ENCODE measurements at regions not wholly inside any gene's neighbourhood (a gene's known extent, or its start where the extent isn't known, plus 50 kb on each side); places are given as distances from the start of the nearest gene placed in this dataset.
A peak's percentile ranks its signal among the peaks of the same experiment; 100 is the strongest.

DNA sequence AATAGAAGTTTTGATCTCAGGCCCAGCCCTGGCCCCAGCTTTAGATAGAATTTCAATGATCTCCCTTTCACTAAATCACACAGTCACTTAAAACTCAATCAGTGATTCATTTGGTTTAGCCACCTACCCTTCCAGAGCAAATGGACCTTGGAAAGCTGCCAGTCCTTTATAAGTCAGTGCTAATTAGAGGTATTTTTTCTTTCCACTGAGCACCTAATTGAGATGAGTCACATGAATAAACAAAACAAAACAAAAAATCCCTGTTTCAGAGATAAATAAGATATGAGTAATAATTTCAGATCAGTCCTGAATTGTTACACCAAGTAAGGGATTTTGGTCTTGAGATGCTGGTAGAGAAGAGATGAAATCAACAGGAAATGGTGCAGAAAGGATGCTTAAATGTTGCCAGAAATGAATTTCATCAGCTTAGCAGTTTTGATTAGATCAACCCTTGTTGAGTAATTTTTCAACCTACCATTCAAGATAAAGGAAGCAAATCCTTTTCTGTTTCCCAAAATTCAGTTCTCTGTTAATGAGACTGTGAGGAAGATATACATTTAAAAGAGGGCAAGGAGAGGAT lies 352.0 kb upstream of the COL8A1 start:
- peak; percentile 8 for DNase-seq
- no peaks in the 10 kb centered on the region for H3K36me3 ChIP-seq
- H3K9me3 ChIP-seq: peaks cover 2% of the 10 kb centered on the region
- H3K27me3 ChIP-seq: no peaks in the 10 kb centered on the region
- H3K4me3 ChIP-seq: no peak overlapping the region

DNA sequence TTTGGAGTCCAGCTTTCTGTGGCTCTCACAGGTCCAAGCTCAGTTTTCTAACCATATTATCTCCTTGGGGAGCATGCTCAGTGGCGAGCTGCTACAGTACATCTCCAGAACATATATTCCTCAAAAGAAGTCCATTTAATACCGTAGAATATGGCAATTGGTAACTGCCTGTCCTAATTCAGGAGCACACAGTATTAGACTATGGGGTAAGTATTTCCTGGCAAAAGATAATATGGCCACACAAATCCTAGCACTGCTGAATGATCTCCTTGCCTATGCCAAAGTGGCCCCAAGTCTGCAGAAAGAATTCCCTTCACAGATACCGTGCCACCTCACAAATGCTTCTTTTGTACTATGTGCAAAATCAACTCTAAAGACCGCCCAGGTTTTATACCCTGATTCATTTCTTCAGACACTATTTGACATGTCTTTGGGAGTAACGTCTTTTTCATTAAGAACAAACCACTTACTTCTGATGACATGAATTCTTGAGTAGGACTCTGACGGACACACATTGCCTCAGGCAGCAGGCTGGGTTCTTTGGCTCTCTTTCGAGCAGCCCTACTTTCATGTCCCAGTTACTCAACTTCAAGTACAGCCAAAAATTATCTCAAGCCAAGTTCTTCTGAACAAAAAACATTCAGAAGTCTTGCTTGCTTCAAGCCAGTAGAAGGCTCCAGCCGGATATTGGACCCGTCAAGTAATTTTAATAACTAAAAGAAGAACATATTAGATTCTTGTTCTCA lies 368.3 kb upstream of the DCBLD2 start:
- no peaks in the 10 kb centered on the region for H3K36me3 ChIP-seq
- no peaks in the 10 kb centered on the region for H3K9me3 ChIP-seq
- no peak overlapping the region for H3K4me3 ChIP-seq
- DNase-seq: no peak
- no peaks in the 10 kb centered on the region for H3K27me3 ChIP-seq

DNA sequence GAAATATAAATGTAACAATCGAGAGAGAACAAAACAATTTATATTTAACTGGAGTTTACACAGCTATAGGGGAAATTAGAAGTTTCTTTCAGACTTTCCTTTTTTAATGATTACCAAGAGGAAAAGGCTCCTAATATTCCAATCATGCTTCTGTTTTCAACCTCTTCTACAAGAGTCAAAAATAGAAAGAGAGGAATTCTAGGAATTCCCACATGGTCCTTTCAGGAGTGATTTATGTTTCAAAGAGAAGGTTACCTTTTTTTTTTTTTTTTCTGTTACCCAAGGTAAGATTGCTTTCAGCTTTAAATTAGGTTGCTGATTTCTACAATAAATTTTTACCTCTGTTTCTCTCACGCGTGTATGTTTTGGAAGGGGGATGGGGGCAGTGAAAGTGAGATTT lies 355.3 kb upstream of the DCBLD2 start:
- no peaks in the 10 kb centered on the region for H3K36me3 ChIP-seq
- H3K4me3 ChIP-seq: no peak overlapping the region
- DNase-seq: no peak
- no peaks in the 10 kb centered on the region; the same call in 1 of the 2 replicates for H3K9me3 ChIP-seq
- H3K27me3 ChIP-seq: no peaks in the 10 kb centered on the region

DNA sequence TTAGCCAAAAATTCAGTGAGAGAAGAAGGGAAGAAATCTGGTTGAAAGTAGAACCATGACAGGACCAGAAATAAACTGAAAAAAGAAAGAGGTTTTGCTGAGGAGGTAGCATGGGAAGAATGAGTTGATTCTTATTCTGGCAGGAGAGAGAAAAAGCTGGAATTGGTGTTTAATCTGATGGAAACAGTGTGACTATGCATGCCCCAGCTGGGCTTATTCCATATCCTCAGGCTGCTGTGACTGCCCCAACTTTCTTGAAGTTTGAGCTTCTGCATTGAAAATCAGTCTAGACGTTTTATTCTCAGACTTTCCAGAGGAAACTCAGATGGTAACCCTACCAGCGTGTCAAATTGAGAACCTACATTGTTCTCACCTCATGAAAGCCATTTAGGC lies 352.5 kb upstream of the DCBLD2 start:
- H3K4me3 ChIP-seq: no peak overlapping the region
- H3K9me3 ChIP-seq: no peaks in the 10 kb centered on the region; the same call in 1 of the 2 replicates
- H3K27me3 ChIP-seq: no peaks in the 10 kb centered on the region
- no peak for DNase-seq
- H3K36me3 ChIP-seq: no peaks in the 10 kb centered on the region

DNA sequence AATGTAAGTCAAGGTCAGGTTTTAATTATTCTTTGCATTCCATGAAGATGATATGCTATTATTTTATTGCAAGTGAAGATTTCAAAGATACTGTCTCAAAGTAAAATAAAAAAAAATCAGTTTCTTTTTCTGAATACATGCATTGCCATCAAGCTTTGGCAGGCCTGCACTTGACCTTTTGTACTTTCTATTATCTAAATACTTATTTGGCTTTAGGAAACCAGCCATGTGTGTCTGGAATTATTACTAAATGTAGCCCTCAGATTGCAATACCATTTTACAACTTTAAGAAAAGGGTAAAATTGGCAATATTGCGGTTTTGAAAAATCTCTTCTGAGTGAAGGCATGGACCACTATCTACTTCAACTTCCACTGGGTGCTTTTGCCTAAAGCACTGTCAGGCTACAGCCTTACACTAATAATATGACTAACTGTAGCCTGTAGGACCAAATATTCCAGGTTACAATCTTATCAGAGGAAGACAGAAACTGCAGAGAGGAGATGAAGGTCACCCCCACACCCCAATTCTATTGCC lies 349.4 kb upstream of the DCBLD2 start:
- Histone ChIP-seq H3K27me3 (no peaks in the 10 kb centered on the region), H3K9me3 (no peaks in the 10 kb centered on the region), H3K36me3 (no peaks in the 10 kb centered on the region), H3K4me3 (no peak overlapping the region)
- DNase-seq: no peak

DNA sequence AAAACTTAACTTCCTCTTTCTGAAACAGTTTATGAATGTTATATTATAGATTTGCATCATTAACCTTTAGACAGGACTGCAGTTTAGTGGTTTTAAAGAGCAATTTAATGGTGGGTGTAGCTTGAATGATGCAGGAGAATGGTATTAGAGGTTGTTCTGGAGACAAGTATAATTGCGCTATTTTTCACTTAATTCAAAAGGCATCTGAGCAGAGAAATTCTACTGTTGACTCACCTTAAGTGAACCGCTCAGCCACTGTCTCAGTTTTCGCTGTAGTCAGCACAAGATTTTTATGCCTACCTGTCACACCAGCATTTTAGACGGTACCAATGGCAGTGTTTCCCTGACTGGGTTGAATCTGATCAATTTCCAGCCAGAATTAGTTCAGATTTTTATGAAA lies 348.8 kb upstream of the DCBLD2 start:
- Histone ChIP-seq H3K36me3 (no peaks in the 10 kb centered on the region), H3K4me3 (no peak overlapping the region), H3K27me3 (no peaks in the 10 kb centered on the region), H3K9me3 (no peaks in the 10 kb centered on the region)
- DNase-seq: no peak

DNA sequence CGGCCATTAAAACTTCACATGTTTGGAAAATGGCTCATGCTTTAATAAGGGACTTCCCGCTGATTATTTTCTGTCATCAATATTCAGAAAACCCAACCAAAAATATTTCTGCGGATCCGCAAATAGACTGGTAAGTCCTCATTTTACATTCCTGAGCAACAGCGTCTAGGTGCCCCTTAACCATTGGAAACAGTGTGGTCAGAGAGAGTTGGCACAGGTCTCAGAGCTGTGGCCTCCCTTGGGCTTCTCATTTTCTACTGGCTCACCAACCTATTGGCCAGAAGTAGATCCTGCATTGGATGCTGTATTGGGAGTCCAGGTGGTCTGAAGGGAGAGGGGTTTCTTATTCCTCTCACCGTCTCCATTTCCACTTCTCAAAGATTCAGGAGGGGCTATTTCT lies 348.1 kb upstream of the DCBLD2 start:
- H3K4me3 ChIP-seq: no peak overlapping the region

DNA sequence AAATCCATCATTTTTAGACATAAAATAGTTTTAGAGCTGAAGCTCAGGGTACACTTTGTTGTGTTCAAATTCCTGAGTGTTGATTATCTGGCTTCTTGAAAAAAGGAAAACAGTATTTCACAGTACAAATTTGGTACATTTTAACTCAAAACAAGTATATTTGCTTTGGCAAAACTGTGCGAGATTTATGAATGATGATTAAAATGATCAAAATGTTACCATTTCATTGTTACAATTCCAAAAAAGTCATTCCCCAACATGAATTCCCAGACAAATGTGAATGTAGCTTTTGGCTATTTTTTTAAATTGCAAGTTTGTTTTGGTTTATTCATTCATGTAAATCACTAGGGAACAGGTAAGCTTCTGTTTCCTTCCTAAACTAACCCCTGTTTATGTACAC lies 347.4 kb upstream of the DCBLD2 start:
- Histone ChIP-seq H3K36me3 (no peaks in the 10 kb centered on the region), H3K9me3 (peaks cover 4% of the 10 kb centered on the region), H3K4me3 (no peak overlapping the region), H3K27me3 (no peaks in the 10 kb centered on the region)
- no peak for DNase-seq

More for the DNA sequence above, 348.1 kb upstream of the DCBLD2 start:
- Histone ChIP-seq H3K36me3 (no peaks in the 10 kb centered on the region), H3K27me3 (no peaks in the 10 kb centered on the region), H3K9me3 (no peaks in the 10 kb centered on the region)
- DNase-seq: no peak

DNA sequence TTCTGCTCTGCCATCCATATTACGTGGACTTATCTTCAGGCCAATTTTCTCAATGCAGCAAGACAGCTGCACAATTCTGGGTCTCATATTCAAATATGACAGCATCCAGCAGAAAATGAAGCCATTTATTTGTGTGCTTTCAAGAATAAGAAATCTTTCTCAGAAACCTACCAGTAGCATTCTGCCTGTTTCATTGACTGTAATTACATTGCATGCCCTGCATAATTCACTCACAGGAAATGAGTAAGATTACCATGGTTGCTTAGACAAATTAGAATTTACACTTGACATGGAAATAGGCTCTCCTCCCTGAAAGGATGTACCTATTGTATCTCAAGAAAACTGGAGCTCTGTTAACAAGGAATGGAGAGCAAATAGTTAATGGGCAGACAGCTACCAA lies 346.6 kb upstream of the DCBLD2 start:
- Histone ChIP-seq H3K36me3 (no peaks in the 10 kb centered on the region), H3K27me3 (no peaks in the 10 kb centered on the region), H3K4me3 (no peak overlapping the region), H3K9me3 (peaks cover 4% of the 10 kb centered on the region)
- no peak for DNase-seq

DNA sequence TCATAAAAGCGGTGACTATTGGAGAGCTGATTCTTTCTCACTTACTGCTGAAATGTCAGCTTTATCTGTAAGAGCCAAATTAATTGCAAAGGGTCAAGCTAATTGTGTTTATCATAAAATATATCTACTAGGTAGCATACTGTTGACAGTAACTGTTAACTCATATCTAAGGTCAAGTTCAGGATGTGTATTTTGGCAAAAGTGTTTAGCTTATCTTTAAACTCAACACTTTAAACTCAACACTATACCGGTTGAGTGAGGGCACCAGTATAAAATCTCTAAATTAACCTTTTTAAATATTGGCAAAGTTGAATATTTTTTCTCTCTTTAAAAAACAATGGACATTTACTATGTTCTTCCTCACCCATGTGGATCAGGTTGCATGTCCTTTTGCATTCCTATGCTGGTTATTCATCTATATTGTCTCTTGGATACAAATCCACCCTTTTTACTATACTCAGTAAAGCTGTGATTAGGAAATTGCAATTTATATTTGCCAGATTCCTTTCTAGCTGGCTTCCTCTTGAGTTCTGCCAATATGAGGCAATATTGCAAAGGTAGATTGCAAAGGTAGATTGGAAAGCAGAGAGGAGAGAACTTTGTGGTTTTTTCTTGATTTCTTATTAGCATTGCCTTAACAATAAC lies 344.6 kb upstream of the DCBLD2 start:
- no peaks in the 10 kb centered on the region for H3K27me3 ChIP-seq
- DNase-seq: no peak
- H3K4me3 ChIP-seq: no peak overlapping the region

DNA sequence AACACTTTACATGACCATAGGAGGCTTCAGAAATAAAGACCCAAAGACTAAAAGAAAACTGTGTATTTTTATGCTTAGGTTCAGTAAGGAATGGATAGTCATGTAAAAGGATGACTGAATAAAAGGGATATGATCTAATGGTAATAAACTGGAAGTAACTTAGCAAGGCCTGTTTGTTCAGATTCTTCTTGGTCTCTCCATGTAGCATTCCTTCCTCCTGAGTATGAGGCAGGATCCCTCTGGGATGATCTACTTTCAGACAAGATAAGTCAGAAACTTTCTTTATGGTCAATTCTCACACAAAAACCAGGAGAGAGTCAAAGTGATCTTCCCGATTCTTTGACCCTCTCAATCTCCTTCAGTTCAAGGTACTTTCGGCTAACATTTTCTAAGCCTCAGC lies 340.8 kb upstream of the DCBLD2 start:
- H3K27me3 ChIP-seq: no peaks in the 10 kb centered on the region
- no peaks in the 10 kb centered on the region for H3K36me3 ChIP-seq
- no peak for DNase-seq
- H3K4me3 ChIP-seq: no peak overlapping the region
- peaks cover 7% of the 10 kb centered on the region for H3K9me3 ChIP-seq

More for the DNA sequence above, 344.6 kb upstream of the DCBLD2 start:
- Histone ChIP-seq H3K36me3 (no peaks in the 10 kb centered on the region), H3K9me3 (peaks cover 5% of the 10 kb centered on the region)

DNA sequence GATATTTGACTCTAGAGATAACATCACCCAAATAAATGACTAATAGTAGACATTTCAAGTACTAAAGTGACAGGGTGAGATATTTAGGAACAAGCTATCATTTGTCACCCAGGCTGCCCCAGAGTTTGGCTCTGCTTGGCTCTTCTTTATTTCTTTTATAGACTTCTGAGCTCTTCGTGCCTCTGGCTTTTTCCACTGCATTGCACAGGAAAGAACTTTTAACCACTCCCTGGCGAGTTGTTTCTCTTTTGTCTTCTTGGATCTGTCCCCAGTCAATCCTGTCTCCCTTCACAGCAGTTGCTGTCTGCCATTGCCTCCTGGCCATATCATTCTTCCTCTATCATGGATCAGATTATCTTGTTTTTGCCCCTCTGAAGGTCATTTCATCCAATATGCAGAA lies 339.2 kb upstream of the DCBLD2 start:
- H3K9me3 ChIP-seq: peaks cover 7% of the 10 kb centered on the region
- no peak for DNase-seq
- no peaks in the 10 kb centered on the region for H3K27me3 ChIP-seq
- no peak overlapping the region for H3K4me3 ChIP-seq
- H3K36me3 ChIP-seq: no peaks in the 10 kb centered on the region

DNA sequence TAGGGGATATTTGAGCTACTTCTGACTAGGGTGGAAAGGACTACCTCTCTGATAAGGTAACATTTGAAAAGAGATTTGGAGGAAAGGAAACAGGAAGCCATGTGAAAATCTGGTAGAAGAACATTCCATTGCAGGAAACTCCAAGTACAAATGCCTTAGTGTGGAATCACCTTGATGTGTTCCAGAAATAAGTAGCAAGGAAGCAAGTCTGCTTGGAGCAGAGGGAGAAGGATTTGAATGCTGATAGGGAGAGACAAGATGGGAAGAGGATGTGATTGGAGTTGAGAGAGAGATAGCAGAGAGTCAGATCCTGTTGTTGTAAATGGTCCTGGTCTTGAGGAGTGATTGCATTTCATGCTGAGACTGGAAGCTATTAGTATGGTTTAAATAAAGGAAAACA lies 335.1 kb upstream of the DCBLD2 start:
- Histone ChIP-seq H3K9me3 (peaks cover 2% of the 10 kb centered on the region; the same call in 1 of the 2 replicates), H3K4me3 (no peak overlapping the region), H3K36me3 (no peaks in the 10 kb centered on the region), H3K27me3 (no peaks in the 10 kb centered on the region)
- DNase-seq: no peak

DNA sequence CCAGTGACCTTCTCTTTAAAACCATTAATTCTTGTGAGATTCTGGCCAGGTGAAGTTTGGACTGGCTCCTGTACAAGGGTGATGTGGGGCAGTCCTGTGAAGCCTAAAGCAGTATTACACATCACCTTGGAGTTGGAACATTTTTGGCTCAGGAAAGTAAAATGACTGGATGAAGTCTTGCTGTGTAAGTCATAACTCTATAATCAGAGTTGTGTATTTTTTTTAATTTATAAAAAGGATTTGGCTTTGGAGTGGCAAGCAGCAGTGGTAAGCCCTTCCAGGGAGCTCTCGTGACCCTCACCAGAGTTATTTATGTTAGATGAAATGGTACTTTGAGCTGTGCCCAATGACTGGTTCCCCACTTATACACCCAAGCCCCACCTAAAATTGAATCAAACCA lies 331.2 kb upstream of the DCBLD2 start:
- DNase-seq: peak; percentile 71
- no peaks in the 10 kb centered on the region for H3K36me3 ChIP-seq
- H3K27me3 ChIP-seq: no peaks in the 10 kb centered on the region
- no peak overlapping the region for H3K4me3 ChIP-seq
- peaks cover 4% of the 10 kb centered on the region for H3K9me3 ChIP-seq

DNA sequence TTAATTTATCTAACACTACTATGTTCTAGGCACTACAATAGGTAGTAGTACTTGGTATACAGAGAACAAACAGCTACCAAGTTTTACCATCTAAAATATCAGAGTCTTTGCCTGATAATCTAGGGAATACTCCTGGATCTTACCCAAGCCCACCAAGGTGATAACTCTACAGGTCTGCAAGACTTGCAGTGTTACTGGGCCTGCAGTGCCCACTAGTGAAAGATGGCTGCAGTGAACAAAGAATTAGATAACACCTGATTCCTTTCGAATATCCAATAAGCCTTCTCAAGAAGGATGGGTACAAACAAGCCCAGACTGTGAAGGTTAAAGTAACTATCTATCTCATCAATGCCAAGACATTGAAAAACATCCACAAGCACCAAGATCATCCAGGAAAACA lies 317.0 kb upstream of the DCBLD2 start:
- DNase-seq: no peak
- Histone ChIP-seq H3K9me3 (peaks cover 6% of the 10 kb centered on the region; the same call in 1 of the 2 replicates), H3K4me3 (no peak overlapping the region), H3K36me3 (no peaks in the 10 kb centered on the region), H3K27me3 (no peaks in the 10 kb centered on the region)

DNA sequence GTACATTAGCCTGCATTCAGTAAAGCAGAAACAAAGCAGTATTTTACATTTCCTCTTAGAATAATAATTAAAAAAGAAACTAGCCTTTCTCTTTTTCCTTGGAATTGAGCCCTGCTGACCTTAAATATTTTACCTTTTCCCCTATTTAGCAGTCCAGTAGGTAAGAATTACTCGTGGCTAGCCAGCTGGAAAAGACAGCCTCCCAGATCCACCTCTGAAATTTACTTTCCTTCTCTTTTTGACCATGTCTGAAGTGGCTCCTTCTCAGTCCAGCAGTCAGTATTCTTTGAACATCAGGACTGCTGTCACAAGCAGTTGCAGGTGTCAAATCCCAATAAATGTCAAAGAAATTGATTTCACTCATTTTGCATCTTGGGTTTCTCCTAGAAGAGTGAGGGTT lies 311.5 kb upstream of the DCBLD2 start:
- H3K36me3 ChIP-seq: no peaks in the 10 kb centered on the region
- H3K9me3 ChIP-seq: no peaks in the 10 kb centered on the region
- H3K4me3 ChIP-seq: no peak overlapping the region
- no peak for DNase-seq
- H3K27me3 ChIP-seq: no peaks in the 10 kb centered on the region

DNA sequence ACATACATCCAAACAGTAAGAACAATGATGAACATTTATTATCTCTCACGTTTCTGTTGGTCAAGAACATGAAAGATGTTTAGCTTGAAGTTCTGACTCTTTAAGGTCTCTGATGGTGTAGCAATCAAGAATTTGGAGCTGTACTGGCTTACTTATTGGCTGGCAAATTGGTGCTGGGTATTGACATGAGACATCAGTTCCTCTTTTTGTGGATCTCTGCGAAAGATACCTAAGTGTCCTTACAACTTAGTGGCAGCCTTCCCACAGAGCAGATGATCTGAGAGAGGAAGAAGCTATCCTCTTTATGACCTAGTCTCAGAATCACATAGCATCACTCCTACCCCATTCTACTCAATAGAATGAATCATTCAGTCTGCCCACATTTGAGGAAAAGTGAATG lies 309.8 kb upstream of the DCBLD2 start:
- Histone ChIP-seq H3K4me3 (no peak overlapping the region), H3K27me3 (no peaks in the 10 kb centered on the region), H3K36me3 (no peaks in the 10 kb centered on the region), H3K9me3 (no peaks in the 10 kb centered on the region)
- no peak for DNase-seq

DNA sequence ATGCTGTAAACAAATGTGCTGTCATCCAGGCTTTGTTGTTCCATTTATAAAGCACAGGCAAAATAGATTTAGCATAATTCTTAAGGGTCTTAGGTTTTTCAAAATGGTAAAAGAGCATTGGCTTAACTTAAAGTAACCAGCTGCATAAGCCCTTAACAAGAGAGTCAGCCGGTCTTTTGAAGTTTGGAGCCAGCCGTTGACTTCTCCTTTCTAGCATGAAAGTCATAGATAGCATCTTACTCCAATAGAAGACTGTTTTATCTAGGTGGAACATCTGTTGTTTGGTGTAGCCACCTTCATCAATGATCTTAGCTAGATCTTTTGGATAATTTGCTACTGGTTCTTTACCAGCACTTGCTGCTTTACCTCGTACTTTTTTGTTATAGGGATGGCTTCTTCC lies 297.5 kb upstream of the DCBLD2 start:
- Histone ChIP-seq H3K27me3 (no peaks in the 10 kb centered on the region), H3K4me3 (no peak overlapping the region), H3K9me3 (no peaks in the 10 kb centered on the region; the same call in 1 of the 2 replicates), H3K36me3 (no peaks in the 10 kb centered on the region)
- no peak for DNase-seq
